K562 (cell line): ENCODE measurements at regions not wholly inside any gene's neighbourhood (a gene's known extent, or its start where the extent isn't known, plus 50 kb on each side); places are given as distances from the start of the nearest gene placed in this dataset.

Experiments used
- BCLAF1 ChIP-seq, 2 experiments: fragments of 450-650 bp in 1 of 2; IDR thresholded peaks; 2 replicates each; pipeline ENCODE4 v1.6.1; 2011 to 2017; ENCODE audit warnings: low read depth in 2 of 2, antibody characterized with exemption in 1 of 2, borderline replicate concordance in 1 of 2, low read length in 1 of 2, mild to moderate bottlenecking in 1 of 2, mixed read lengths in 1 of 2; ENCODE audit not compliant: control insufficient read depth in 1 of 2
- CBFA2T3 ChIP-seq: fragments of 450-650 bp; IDR thresholded peaks from 2 replicates; pipeline ENCODE4 v1.6.1; 2017
- IRF1 ChIP-seq: sonication (generic); formaldehyde crosslinking; IDR thresholded peaks from 2 replicates; pipeline ENCODE4 v1.8.0; 2022; ENCODE audit warnings: missing genetic modification reagents, mild to moderate bottlenecking, borderline replicate concordance
- IRF2 ChIP-seq: sonication (generic); formaldehyde crosslinking; IDR thresholded peaks from 2 replicates; pipeline ENCODE4 v1.8.1; 2022; ENCODE audit warnings: mild to moderate bottlenecking, missing genetic modification reagents
- PURB ChIP-seq: sonication (generic); formaldehyde crosslinking; IDR thresholded peaks from 2 replicates; pipeline ENCODE4 v1.9.0; 2021; ENCODE audit warnings: low read depth, mild to moderate bottlenecking, missing genetic modification reagents
- REST ChIP-seq, 2 experiments: fragments of 450-650 bp; formaldehyde crosslinking in 1 of 2; IDR thresholded peaks; 2 replicates each; pipeline versions ENCODE4 v1.4.0 to v1.6.1; 2014 to 2020; ENCODE audit warnings: mild to moderate bottlenecking in 2 of 2, borderline replicate concordance in 1 of 2, low read depth in 1 of 2
- SIN3A ChIP-seq, 2 experiments: fragments of 150-350 bp in 1 of 2; IDR thresholded peaks; 2 replicates each; pipeline ENCODE4 v1.6.1; 2011 to 2016; ENCODE audit warnings: borderline replicate concordance in 2 of 2, low read depth in 2 of 2, low read length in 2 of 2, mild to moderate bottlenecking in 2 of 2, moderate library complexity in 2 of 2; ENCODE audit not compliant: control insufficient read depth in 1 of 2
- TCFL5 ChIP-seq: fragments of 250-450 bp; sonication (Bioruptor Pico); conservative IDR thresholded peaks from 2 replicates; pipeline ENCODE4 v1.6.1; 2021; ENCODE audit warnings: mild to moderate bottlenecking, moderate library complexity, matching md5 sums
- TEAD4 ChIP-seq, 2 experiments: sonication (generic) in 1 of 2; formaldehyde crosslinking in 1 of 2; IDR thresholded peaks; 2 replicates each; pipeline versions ENCODE4 v1.6.1 to v1.8.0; 2012 to 2022; ENCODE audit warnings: borderline replicate concordance in 1 of 2, inconsistent platforms in 1 of 2, low read length in 1 of 2, mild to moderate bottlenecking in 1 of 2, missing genetic modification reagents in 1 of 2
- USF2 ChIP-seq: sonication (generic); formaldehyde crosslinking; IDR thresholded peaks from 2 replicates; pipeline ENCODE4 v1.5.0; 2020; ENCODE audit warnings: missing genetic modification reagents
- ZFPM2 ChIP-seq: fragments of 250-450 bp; sonication (Bioruptor Pico); IDR thresholded peaks from 2 replicates; pipeline ENCODE4 v1.5.1; 2022; ENCODE audit warnings: mild to moderate bottlenecking

GRCh38 chr6:14861491-14861943 lies 384.4 kb upstream of the JARID2 start (continued):
- TF ChIP-seq REST (IDR thresholded peaks at IDR 0.05; ENCODE audit: borderline replicate concordance) = peak; percentile 10; the same call in 1 of the 2 replicates
- TF ChIP-seq REST (CRISPR knock-in tag; IDR thresholded peaks at IDR 0.05; ENCODE audit: low read depth) = no peak
- TF ChIP-seq IRF1 (CRISPR knock-in tag) = no peak
- TF ChIP-seq USF2 (CRISPR knock-in tag) = no peak
- TF ChIP-seq SIN3A (IDR thresholded peaks at IDR 0.05; ENCODE audit: borderline replicate concordance in 2 of 2, control insufficient read depth in 1 of 2, low read depth in 2 of 2, low read length in 2 of 2) = no peak
- TF ChIP-seq TCFL5 (CRISPR knock-in tag) = no peak
- no peak for TF ChIP-seq IRF2 (CRISPR knock-in tag)
- TF ChIP-seq BCLAF1 (IDR thresholded peaks at IDR 0.05; ENCODE audit: borderline replicate concordance in 1 of 2, control insufficient read depth in 1 of 2, low read depth in 2 of 2, low read length in 1 of 2) = no peak
- TF ChIP-seq CBFA2T3 = peak; percentile 71
- TF ChIP-seq ZFPM2 (CRISPR knock-in tag) = no peak
- TF ChIP-seq PURB (CRISPR knock-in tag) = no peak
- TF ChIP-seq TEAD4 (IDR thresholded peaks at IDR 0.05; ENCODE audit: low read length) = peak; percentile 23; the same call in 1 of the 2 replicates
- TF ChIP-seq TEAD4 (CRISPR knock-in tag; IDR thresholded peaks at IDR 0.05; ENCODE audit: borderline replicate concordance) = no peak
